ENCODE measurements at regions not wholly inside any gene's neighbourhood (a gene's known extent, or its start where the extent isn't known, plus 50 kb on each side); places are given as distances from the start of the nearest gene placed in this dataset.

GRCh38 chr14:84432676-84433075 lies 1097.3 kb upstream of the FLRT2 start:
- no peak for ATAC-seq
- H3K9me3 ChIP-seq: no peaks in the 10 kb centered on the region

GRCh38 chr14:84433961-84434360 lies 1096.0 kb upstream of the FLRT2 start:
- no peak for DNase-seq
- Histone ChIP-seq H3K27ac (no peak overlapping the region), H3K4me1 (no peaks in the 10 kb centered on the region), H3K36me3 (no peaks in the 10 kb centered on the region), H3K9me3 (no peaks in the 10 kb centered on the region), H3K4me3 (no peak overlapping the region), H3K27me3 (no peaks in the 10 kb centered on the region)
- no peak for TF ChIP-seq POLR2A (IDR thresholded peaks at IDR 0.05)
- TF ChIP-seq, protein P1, sequence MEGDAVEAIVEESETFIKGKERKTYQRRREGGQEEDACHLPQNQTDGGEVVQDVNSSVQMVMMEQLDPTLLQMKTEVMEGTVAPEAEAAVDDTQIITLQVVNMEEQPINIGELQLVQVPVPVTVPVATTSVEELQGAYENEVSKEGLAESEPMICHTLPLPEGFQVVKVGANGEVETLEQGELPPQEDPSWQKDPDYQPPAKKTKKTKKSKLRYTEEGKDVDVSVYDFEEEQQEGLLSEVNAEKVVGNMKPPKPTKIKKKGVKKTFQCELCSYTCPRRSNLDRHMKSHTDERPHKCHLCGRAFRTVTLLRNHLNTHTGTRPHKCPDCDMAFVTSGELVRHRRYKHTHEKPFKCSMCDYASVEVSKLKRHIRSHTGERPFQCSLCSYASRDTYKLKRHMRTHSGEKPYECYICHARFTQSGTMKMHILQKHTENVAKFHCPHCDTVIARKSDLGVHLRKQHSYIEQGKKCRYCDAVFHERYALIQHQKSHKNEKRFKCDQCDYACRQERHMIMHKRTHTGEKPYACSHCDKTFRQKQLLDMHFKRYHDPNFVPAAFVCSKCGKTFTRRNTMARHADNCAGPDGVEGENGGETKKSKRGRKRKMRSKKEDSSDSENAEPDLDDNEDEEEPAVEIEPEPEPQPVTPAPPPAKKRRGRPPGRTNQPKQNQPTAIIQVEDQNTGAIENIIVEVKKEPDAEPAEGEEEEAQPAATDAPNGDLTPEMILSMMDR (IDR thresholded peaks at IDR 0.05): no peak
- 39% methylated on average over 2 of the region's 2 CpGs for WGBS (ENCODE audit: insufficient coverage, low coverage, low lambda C conversion rate, missing lambda C conversion rate)
- intact Hi-C loops (cut with DNase I): no loop called here
- ATAC-seq: no peak

More at GRCh38 chr14:84432676-84433075, 1097.3 kb upstream of the FLRT2 start:
- H3K27ac ChIP-seq: no peak overlapping the region
- H3K4me3 ChIP-seq: no peak overlapping the region
- H3K36me3 ChIP-seq: no peaks in the 10 kb centered on the region
- intact Hi-C loops (cut with DNase I): no loop called here
- TF ChIP-seq POLR2A (IDR thresholded peaks at IDR 0.05): no peak
- TF ChIP-seq, protein P1 (IDR thresholded peaks at IDR 0.05): no peak
- DNase-seq: no peak
- H3K27me3 ChIP-seq: no peaks in the 10 kb centered on the region
- no peaks in the 10 kb centered on the region for H3K4me1 ChIP-seq

- TF ChIP-seq, protein P1 (IDR thresholded peaks at IDR 0.05): no peak
- TF ChIP-seq POLR2A (IDR thresholded peaks at IDR 0.05): no peak
- ATAC-seq (no peak), DNase-seq (no peak)
- whole genome bisulfite sequencing (ENCODE audit: insufficient coverage, low coverage, low lambda C conversion rate, missing lambda C conversion rate): 67% methylated on average over 1 of the region's 1 CpG
- Histone ChIP-seq H3K36me3 (no peaks in the 10 kb centered on the region), H3K27me3 (no peaks in the 10 kb centered on the region), H3K9me3 (no peaks in the 10 kb centered on the region), H3K27ac (no peak overlapping the region), H3K4me1 (no peaks in the 10 kb centered on the region), H3K4me3 (no peak overlapping the region)
- intact Hi-C loops (cut with DNase I): no loop called here
Measured at GRCh38 chr14:84435820-84436324, 1094.1 kb upstream of the FLRT2 start.

- Histone ChIP-seq H3K9me3 (no peaks in the 10 kb centered on the region), H3K27ac (no peak overlapping the region), H3K4me1 (no peaks in the 10 kb centered on the region), H3K4me3 (no peak overlapping the region), H3K27me3 (no peaks in the 10 kb centered on the region), H3K36me3 (no peaks in the 10 kb centered on the region)
- DNase-seq (no peak), ATAC-seq (no peak)
- intact Hi-C loops (cut with DNase I): no loop called here
- TF ChIP-seq POLR2A (IDR thresholded peaks at IDR 0.05): no peak
- TF ChIP-seq, protein P1 (IDR thresholded peaks at IDR 0.05): no peak
- 47% methylated on average over 2 of the region's 2 CpGs for WGBS (ENCODE audit: insufficient coverage, low coverage, low lambda C conversion rate, missing lambda C conversion rate)
Measured at GRCh38 chr14:84436528-84436927, 1093.4 kb upstream of the FLRT2 start.

DNA sequence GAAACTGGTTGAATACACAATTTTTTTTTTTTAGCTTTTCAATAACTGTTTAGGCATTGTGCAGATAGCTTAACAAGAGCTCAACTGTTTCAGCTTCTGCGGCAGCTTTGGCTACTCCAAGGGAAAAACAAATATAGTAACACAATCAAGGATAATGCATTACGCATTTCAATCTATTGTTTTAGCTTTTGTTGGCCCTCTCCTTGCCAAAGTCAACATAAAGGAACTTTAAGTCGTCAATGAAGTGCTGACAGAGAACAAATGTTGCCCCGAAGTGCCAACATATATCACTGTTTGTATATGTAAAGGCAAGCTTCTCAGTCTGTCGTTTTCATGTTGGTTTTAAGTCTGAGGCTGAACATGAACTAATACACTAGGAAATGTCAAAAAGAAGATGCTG lies 1087.4 kb upstream of the FLRT2 start:
- WGBS (ENCODE audit: insufficient coverage, low coverage, low lambda C conversion rate, missing lambda C conversion rate): 17% methylated on average over 5 of the region's 5 CpGs
- no peak for DNase-seq
- no peak overlapping the region for H3K4me3 ChIP-seq
- intact Hi-C loops (cut with DNase I): no loop called here
- no peak for ATAC-seq
- TF ChIP-seq POLR2A (IDR thresholded peaks at IDR 0.05): no peak
- TF ChIP-seq, protein P1 (IDR thresholded peaks at IDR 0.05): no peak
- H3K4me1 ChIP-seq: no peaks in the 10 kb centered on the region
- H3K27me3 ChIP-seq: no peaks in the 10 kb centered on the region
- no peaks in the 10 kb centered on the region for H3K9me3 ChIP-seq
- no peak overlapping the region for H3K27ac ChIP-seq
- H3K36me3 ChIP-seq: no peaks in the 10 kb centered on the region
